IMR-90 (cell line): ENCODE measurements at regions not wholly inside any gene's neighbourhood (a gene's known extent, or its start where the extent isn't known, plus 50 kb on each side); places are given as distances from the start of the nearest gene placed in this dataset.

ENCODE experiments used
- ATAC-seq: fragments of 200-7000 bp; cut with Tn5 transposase; 2 replicates; pipeline ENCODE4 v1.9.1; 2020; ENCODE audit warnings: low read depth, mild to moderate bottlenecking, moderate library complexity
- BruUV-seq: library from RNA; stranded (reverse); fragments of 400-500 nt; replicated peaks from 2 replicates; lab custom pipeline; 2021; lab: Mats Ljungman, UMichigan
- CTCF ChIA-PET: fragments of 300-600 bp; formaldehyde crosslinking; extraction: SDS; loops from one replicate; lab custom pipeline; 2021; ENCODE audit warnings: antibody characterized with exemption; lab: Yijun Ruan, JAX
- POLR2A ChIA-PET: fragments of 300-600 bp; sonication (Branson Sonifier 250); formaldehyde crosslinking; loops from one replicate; lab custom pipeline; 2022; ENCODE audit warnings: antibody characterized with exemption; ENCODE audit not compliant: unreplicated experiment; lab: Charles Lee
- DNase-seq: peaks from one replicate; pipeline ENCODE4 v3.0.0; 2013
- H2AFZ ChIP-seq: replicated peaks from 2 replicates; pipeline ENCODE3; 2013; ENCODE audit warnings: low read length, mild to moderate bottlenecking; ENCODE audit not compliant: poor library complexity
- H2AK5ac ChIP-seq: 2 replicates; pipeline ENCODE4 v1.6.1; 2013; ENCODE audit warnings: low read depth, low read length, inconsistent platforms
- H2AK9ac ChIP-seq: replicated peaks from 2 replicates; pipeline ENCODE3; 2013; ENCODE audit warnings: mild to moderate bottlenecking, low read depth, low read length, moderate library complexity; ENCODE audit not compliant: poor library complexity
- H2BK120ac ChIP-seq: 2 replicates; pipeline ENCODE4 v1.6.1; 2013; ENCODE audit warnings: low read depth, low read length, inconsistent platforms
- H2BK15ac ChIP-seq: 3 replicates; pipeline ENCODE4 v1.6.1; 2013; ENCODE audit warnings: low read depth, low read length, inconsistent platforms
- H2BK20ac ChIP-seq: 2 replicates; pipeline ENCODE4 v1.6.1; 2013; ENCODE audit warnings: low read depth, mild to moderate bottlenecking, inconsistent platforms, low read length, moderate library complexity
- H2BK5ac ChIP-seq: 2 replicates; pipeline ENCODE4 v1.6.1; 2013; ENCODE audit warnings: mild to moderate bottlenecking, low read depth, low read length, inconsistent platforms; ENCODE audit not compliant: poor library complexity, severe bottlenecking
- H3K14ac ChIP-seq: replicated peaks from 2 replicates; pipeline ENCODE4 v1.6.1; 2013; ENCODE audit warnings: low read depth, low read length, inconsistent platforms
- H3K18ac ChIP-seq: 2 replicates; pipeline ENCODE4 v1.6.1; 2013; ENCODE audit warnings: low read depth, low read length, control low read depth
- H3K23ac ChIP-seq: 2 replicates; pipeline ENCODE4 v1.6.1; 2013; ENCODE audit warnings: low read depth, low read length, inconsistent platforms
- H3K27ac ChIP-seq: 2 replicates; pipeline ENCODE4 v1.5.1; 2013; ENCODE audit warnings: mild to moderate bottlenecking, control low read depth, low read length; ENCODE audit not compliant: insufficient read depth
- H3K27me3 ChIP-seq: 2 replicates; pipeline ENCODE4 v1.6.1; 2013; ENCODE audit warnings: low read length; ENCODE audit not compliant: control insufficient read depth, insufficient read depth
- H3K36me3 ChIP-seq: 2 replicates; pipeline ENCODE4 v1.6.1; 2013; ENCODE audit warnings: low read length, mixed read lengths; ENCODE audit not compliant: control insufficient read depth, insufficient read depth
- H3K4ac ChIP-seq: 2 replicates; pipeline ENCODE4 v1.6.1; 2013; ENCODE audit warnings: low read depth, low read length, inconsistent platforms
- H3K4me1 ChIP-seq: 2 replicates; pipeline ENCODE4 v1.6.1; 2013; ENCODE audit warnings: low read length, mixed read lengths; ENCODE audit not compliant: control insufficient read depth, insufficient read depth
- H3K4me2 ChIP-seq: 2 replicates; pipeline ENCODE4 v1.6.1; 2013; ENCODE audit warnings: low read depth, mild to moderate bottlenecking, control low read depth, low read length, moderate library complexity
- H3K4me3 ChIP-seq: 2 replicates; pipeline ENCODE4 v1.5.1; 2013; ENCODE audit warnings: low read depth, mild to moderate bottlenecking, control low read depth, low read length, moderate library complexity; ENCODE audit not compliant: insufficient read depth
- H3K56ac ChIP-seq: 2 replicates; pipeline ENCODE4 v1.6.1; 2013; ENCODE audit warnings: low read length, inconsistent platforms; ENCODE audit not compliant: insufficient read depth; ENCODE audit errors: extremely low read depth
- H3K79me1 ChIP-seq, 2 experiments: 2 replicates each; pipeline ENCODE4 v1.6.1; 2013; ENCODE audit warnings: low read length in 2 of 2, inconsistent platforms in 1 of 2, low read depth in 1 of 2
- H3K9ac ChIP-seq: 2 replicates; pipeline ENCODE4 v1.6.1; 2013; ENCODE audit warnings: low read depth, low read length, control low read depth
- H3K9me1 ChIP-seq: 2 replicates; pipeline ENCODE4 v1.6.1; 2013; ENCODE audit warnings: low read length, inconsistent platforms; ENCODE audit not compliant: insufficient read depth
- H3K9me3 ChIP-seq: 2 replicates; pipeline ENCODE4 v1.6.1; 2013; ENCODE audit warnings: low read length; ENCODE audit not compliant: control insufficient read depth, insufficient read depth
- H4K20me1 ChIP-seq: 2 replicates; pipeline ENCODE4 v1.6.1; 2013; ENCODE audit warnings: low read length, inconsistent platforms; ENCODE audit not compliant: insufficient read depth
- H4K5ac ChIP-seq: 2 replicates; pipeline ENCODE4 v1.6.1; 2013; ENCODE audit warnings: mild to moderate bottlenecking, low read depth, low read length, control low read depth
- H4K8ac ChIP-seq, 2 experiments: 2 replicates each; pipeline ENCODE4 v1.6.1; 2013; ENCODE audit warnings: low read depth in 2 of 2, low read length in 2 of 2, control low read depth in 1 of 2, inconsistent platforms in 1 of 2
- H4K91ac ChIP-seq: 2 replicates; pipeline ENCODE4 v1.6.1; 2013; ENCODE audit warnings: low read depth, low read length, inconsistent platforms; ENCODE audit not compliant: insufficient read depth
- BHLHE40 ChIP-seq: fragments of 150-350 bp; IDR thresholded peaks from 2 replicates; pipeline ENCODE4 v1.6.1; 2016; ENCODE audit warnings: mild to moderate bottlenecking, low read depth, low read length
- CEBPB ChIP-seq: IDR thresholded peaks from 2 replicates; pipeline ENCODE4 v1.6.1; 2012; ENCODE audit warnings: low read depth, low read length, improper control_type of control experiment
- CHD1 ChIP-seq: IDR thresholded peaks from 2 replicates; pipeline ENCODE4 v1.6.1; 2012; ENCODE audit warnings: low read depth, low read length, improper control_type of control experiment
- ELK1 ChIP-seq: fragments of 150-350 bp; IDR thresholded peaks from 2 replicates; pipeline ENCODE4 v1.6.1; 2016; ENCODE audit warnings: low read depth, mild to moderate bottlenecking, low read length, moderate library complexity, borderline replicate concordance
- FOS ChIP-seq: fragments of 150-350 bp; IDR thresholded peaks from 2 replicates; pipeline ENCODE4 v1.6.1; 2016; ENCODE audit warnings: low read depth, low read length
- MAFK ChIP-seq: IDR thresholded peaks from 2 replicates; pipeline ENCODE4 v1.6.1; 2012; ENCODE audit warnings: low read depth, low read length, improper control_type of control experiment
- MAZ ChIP-seq: IDR thresholded peaks from 2 replicates; pipeline ENCODE4 v1.6.1; 2012; ENCODE audit warnings: low read depth, mild to moderate bottlenecking, low read length, improper control_type of control experiment, moderate library complexity, borderline replicate concordance
- MXI1 ChIP-seq: IDR thresholded peaks from 2 replicates; pipeline ENCODE4 v1.6.1; 2012; ENCODE audit warnings: low read depth, mild to moderate bottlenecking, low read length, moderate library complexity, borderline replicate concordance
- NFE2L2 ChIP-seq: fragments of 150-350 bp; IDR thresholded peaks from 2 replicates; pipeline ENCODE4 v1.6.1; 2016; ENCODE audit warnings: low read depth, mild to moderate bottlenecking, low read length
- POLR2A ChIP-seq: IDR thresholded peaks from 2 replicates; pipeline ENCODE4 v1.6.1; 2012; ENCODE audit warnings: mild to moderate bottlenecking, low read depth, low read length
- RAD21 ChIP-seq: IDR thresholded peaks from 2 replicates; pipeline ENCODE4 v1.6.1; 2012; ENCODE audit warnings: low read length, improper control_type of control experiment
- RCOR1 ChIP-seq: IDR thresholded peaks from 2 replicates; pipeline ENCODE4 v1.6.1; 2012; ENCODE audit warnings: mild to moderate bottlenecking, low read length, improper control_type of control experiment; ENCODE audit not compliant: insufficient replicate concordance
- RFX5 ChIP-seq: IDR thresholded peaks from 2 replicates; pipeline ENCODE4 v1.8.0; 2012; ENCODE audit warnings: low read depth, mild to moderate bottlenecking, low read length, moderate library complexity
- SMC3 ChIP-seq: fragments of 150-350 bp; IDR thresholded peaks from 2 replicates; pipeline ENCODE4 v1.6.1; 2016; ENCODE audit warnings: low read depth, mild to moderate bottlenecking, antibody characterized with exemption, low read length, moderate library complexity
- USF2 ChIP-seq: fragments of 150-350 bp; IDR thresholded peaks from 2 replicates; pipeline ENCODE4 v1.6.1; 2017; ENCODE audit warnings: mild to moderate bottlenecking, antibody characterized with exemption, low read length, low read depth
- WGBS, 2 experiments: methylation state at CpG; one replicate each; pipeline versions ENCODE4 v1.1.5 to v1.1.7; 2013; ENCODE audit warnings: missing lambda C conversion rate in 2 of 2; ENCODE audit not compliant: insufficient read length in 1 of 2; ENCODE audit errors: extremely low coverage in 2 of 2; 5-methylcytosine and 5-hydroxymethylcytosine counted together
- dilution Hi-C: fragments of 300-500 bp; cut with HindIII; formaldehyde crosslinking; loops from one replicate; pipeline ENCODE4 v1.14.3; 2018; ENCODE audit warnings: low sequenced_read_pairs; ENCODE audit not compliant: unreplicated experiment
- in situ Hi-C: fragments of 300-500 bp; cut with MboI; formaldehyde crosslinking; loops from 3 replicates; pipeline ENCODE4 v1.14.3; 2019; ENCODE audit warnings: low sequenced_read_pairs, inconsistent platforms, mixed read lengths
- intact Hi-C: fragments of 100-400 bp; cut with micrococcal nuclease; formaldehyde crosslinking; loops from 2 replicates; pipeline ENCODE4 v1.10.0; 2022

GRCh38 chr6:8182902-8183665 lies 80.7 kb upstream of the EEF1E1 start:
- Histone ChIP-seq H4K20me1 (no peaks in the 10 kb centered on the region), H3K9me3 (no peaks in the 10 kb centered on the region), H4K5ac (no peak overlapping the region; the same call in 1 of the 2 replicates), H3K4ac (no peak overlapping the region; the same call in 1 of the 2 replicates), H3K36me3 (no peaks in the 10 kb centered on the region), H4K91ac (no peak overlapping the region), H3K27ac (peak overlapping the region; percentile 24; the same call in 1 of the 2 replicates), H3K9ac (no peak overlapping the region), H3K9me1 (peaks cover 4% of the 10 kb centered on the region), H3K56ac (no peak overlapping the region), H2BK120ac (0 out of 2 replicates have a peak overlapping the region, but pooled peaks have one; percentile 14), H2BK5ac (no peak overlapping the region), H3K4me2 (no peak overlapping the region), H2AK9ac (no peak overlapping the region), H3K4me1 (peaks cover 17% of the 10 kb centered on the region), H3K14ac (no peak overlapping the region), H3K79me1 (no peaks in the 10 kb centered on the region), H2AK5ac (no peak overlapping the region), H2BK20ac (peak overlapping the region; percentile 8; the same call in 1 of the 2 replicates), H3K18ac (no peak overlapping the region), H2AFZ (peak overlapping the region; percentile 63), H3K23ac (no peak overlapping the region), H3K4me3 (no peak overlapping the region), H4K8ac (peak overlapping the region; percentile 13 to 68; a peak in 1 of 4 replicates), H2BK15ac (peak overlapping the region; percentile 64; the same call in 1 of the 3 replicates), H3K27me3 (no peaks in the 10 kb centered on the region)
- 70% methylated on average over 2 of the region's 9 CpGs; no CpG with 5 or more reads in 1 of the 2 experiments for WGBS, 2 experiments
- intact Hi-C loops (loop anchor here (5.0 kb wide), 1 partner anchor 51 kb away; no protein-coding TSS in a partner anchor), in situ Hi-C loops (no loop called here), dilution Hi-C loops (no loop called here)
- no peak for DNase-seq
- ATAC-seq, result no peak
- ChIA-PET POLR2A (no interaction called here), CTCF (interaction anchor here (0.6 to 1.3 kb wide), 4 partner anchors 23 to 127 kb away, joined by 3 to 8 read pairs (median 4); no protein-coding TSS in a partner anchor)
- BruUV-seq, result no TSS peak
- no peak for TF ChIP-seq RAD21
- no peak for TF ChIP-seq SMC3
- no peak for TF ChIP-seq RFX5
- no peak for TF ChIP-seq MAFK
- no peak for TF ChIP-seq CHD1
- TF ChIP-seq MXI1, result no peak
- TF ChIP-seq RCOR1, result no peak
- TF ChIP-seq CEBPB, result no peak
- TF ChIP-seq FOS, result no peak
- no peak for TF ChIP-seq MAZ
- TF ChIP-seq POLR2A, result no peak
- no peak for TF ChIP-seq NFE2L2
- TF ChIP-seq USF2, result no peak
- TF ChIP-seq BHLHE40, result no peak
- TF ChIP-seq ELK1, result no peak
